ENCODE measurements at regions not wholly inside any gene's neighbourhood (a gene's known extent, or its start where the extent isn't known, plus 50 kb on each side); places are given as distances from the start of the nearest gene placed in this dataset.
"Not testable (repeated sequence)": the region's sequence is repeated elsewhere in the genome, so short reads cannot be mapped to it uniquely, and the experiment has no call there.

DNA sequence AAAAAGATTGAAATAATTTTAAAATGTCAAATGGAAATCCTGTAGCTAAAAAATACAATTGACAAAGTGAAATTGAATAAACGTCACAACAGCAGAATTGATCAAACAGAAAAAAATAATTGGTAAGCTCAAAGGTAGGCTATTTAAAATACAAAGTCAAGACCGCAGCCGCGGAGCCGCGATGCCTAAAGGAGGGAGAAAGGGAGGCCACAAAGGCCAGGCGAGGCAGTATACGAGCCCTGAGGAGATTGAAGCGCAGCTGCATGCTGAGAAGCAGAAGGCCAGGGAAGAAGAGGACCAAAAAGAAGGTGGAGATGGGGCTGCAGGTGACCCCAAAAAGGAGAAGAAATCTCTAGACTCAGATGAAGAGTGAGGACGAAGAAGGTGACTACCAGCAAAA is 1068.5 kb upstream of the COX7C start:
- no peak for DNase-seq (ENCODE audit: low read depth)

DNA sequence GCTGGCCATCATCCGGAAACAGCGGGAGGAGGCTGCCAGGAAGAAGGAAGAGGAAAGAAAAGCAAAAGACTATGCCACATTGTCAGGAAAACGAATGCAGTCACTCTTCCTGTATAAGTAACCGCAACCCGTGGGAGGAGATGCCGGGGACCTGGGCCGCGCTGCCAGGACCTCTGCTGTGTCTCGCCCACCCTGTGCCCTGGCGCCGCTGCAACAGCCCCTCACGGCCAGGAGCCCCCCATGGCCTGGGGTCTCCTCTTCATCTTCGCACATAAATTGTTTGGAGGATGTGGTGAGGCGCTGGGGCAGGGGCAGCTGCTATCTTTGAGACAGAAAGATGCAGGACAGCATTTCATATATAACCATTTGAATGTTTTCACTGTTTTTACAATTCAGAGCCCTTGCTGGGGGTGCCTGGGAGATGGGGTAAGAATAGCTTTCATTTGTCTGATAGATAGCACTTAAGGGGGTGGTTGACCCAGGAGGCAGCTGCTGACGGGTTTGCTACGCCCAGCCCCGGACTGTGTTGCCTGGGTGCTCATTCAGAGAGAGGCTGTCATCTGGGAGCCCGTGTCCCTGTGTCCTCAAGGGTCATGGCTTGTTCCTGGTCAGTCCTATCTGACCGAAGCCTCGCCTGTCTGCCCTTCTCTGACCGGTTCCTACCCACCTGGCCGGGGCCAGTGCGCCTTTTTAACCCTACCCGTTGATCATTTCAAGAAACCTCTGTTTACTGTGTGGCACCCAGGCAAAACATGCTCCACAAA is 1067.7 kb upstream of the COX7C start:
- no peak for DNase-seq (ENCODE audit: low read depth)

DNA sequence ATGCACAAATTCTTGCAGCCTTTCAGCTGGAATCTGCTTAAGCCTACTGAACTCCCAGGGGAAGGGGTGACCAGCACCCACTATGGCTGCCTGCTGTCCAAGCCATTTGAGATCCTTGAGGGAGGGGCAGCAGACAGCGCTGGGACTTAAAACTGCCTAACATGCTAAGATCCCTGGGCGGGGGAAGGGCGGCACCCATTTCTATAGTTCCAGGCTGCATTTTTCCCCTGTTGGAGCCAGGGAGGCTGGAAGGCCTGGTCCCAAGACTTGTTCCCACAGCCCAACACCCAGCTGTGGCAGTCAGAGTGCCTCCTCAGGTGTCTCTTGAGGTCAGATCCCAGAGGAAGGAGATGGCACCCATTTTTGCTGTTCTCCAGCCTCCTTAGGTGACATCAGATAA is 1061.3 kb upstream of the COX7C start:
- DNase-seq (ENCODE audit: low read depth), result no peak

DNA sequence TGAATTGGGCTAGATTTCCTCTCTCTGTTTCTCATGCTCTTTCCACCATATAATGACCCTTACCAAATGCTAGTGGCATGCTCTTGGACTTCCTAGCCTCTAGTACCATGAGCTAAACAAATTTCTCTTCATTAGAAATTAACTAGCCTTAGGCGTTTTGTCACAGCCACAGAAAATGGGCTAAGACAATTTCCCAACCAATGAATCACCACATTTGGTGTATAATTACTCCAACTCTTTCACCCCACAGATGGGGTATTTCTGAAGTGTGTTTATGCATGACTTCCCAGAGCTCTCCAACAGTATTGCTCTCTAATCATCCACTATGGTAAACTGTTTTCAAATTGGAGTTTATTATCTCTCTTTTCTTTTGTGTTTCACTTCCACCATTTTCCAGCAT is 1041.1 kb upstream of the COX7C start:
- DNase-seq (ENCODE audit: low read depth), result no peak

DNA sequence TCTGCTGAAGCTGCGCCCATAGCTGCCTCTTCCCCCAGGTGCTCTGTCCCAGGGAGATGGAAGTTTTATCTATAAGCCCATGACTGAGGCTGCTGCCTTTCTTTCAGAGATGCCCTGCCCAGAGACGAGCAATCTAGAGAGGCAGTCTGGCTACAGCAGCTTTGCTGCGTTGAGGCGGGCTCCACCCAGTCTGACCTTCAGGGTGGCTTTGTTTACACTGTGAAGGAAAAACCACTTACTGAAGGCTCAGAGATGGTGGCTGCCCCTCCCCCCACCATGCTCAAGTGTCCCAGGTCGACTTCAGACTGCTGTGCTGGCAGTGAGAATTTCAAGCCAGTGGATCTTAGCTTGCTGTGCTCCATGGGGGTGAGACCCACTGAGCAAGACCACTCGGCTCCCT is 1029.9 kb upstream of the COX7C start:
- not testable (repeated sequence) for DNase-seq (ENCODE audit: low read depth)

DNA sequence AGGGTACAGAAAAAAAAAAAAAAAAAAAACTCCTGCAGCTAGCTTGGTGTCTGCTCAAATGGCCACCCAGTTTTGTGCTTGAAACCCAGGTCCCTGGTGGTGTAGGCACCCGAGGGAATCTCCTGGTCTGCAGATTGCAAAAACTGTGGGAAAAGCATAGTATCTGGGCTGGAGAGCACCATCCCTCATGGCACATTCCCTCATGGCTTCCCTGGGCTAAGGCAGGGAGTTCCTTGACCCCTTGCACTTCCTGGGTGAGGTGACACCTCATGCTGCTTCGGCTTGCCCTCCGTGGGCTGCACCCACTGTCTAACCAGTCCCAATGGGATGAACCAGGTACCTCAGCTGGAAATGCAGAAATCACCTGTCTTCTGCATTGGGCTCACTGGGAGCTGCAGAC is 1029.5 kb upstream of the COX7C start:
- not testable (repeated sequence) for DNase-seq (ENCODE audit: low read depth)

DNA sequence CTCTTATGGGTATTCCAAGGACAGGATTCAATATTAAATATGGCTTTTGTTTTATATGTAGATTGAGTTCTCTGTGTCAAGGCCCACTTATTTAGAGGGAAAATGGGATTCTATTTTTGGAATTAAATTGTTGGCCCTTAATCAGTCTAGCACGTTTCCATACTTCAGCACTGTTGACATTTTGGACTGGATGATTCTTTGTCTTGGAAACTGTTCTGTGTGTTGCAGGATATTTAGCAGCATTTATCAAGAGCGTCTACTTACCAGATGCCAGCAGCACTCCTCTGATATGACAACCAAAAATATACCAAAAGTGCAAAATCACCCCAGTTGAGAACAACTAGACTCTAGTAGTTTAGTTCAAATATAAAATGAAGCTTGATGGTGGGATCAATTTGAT is 1027.0 kb upstream of the COX7C start:
- no peak for DNase-seq (ENCODE audit: low read depth)

DNA sequence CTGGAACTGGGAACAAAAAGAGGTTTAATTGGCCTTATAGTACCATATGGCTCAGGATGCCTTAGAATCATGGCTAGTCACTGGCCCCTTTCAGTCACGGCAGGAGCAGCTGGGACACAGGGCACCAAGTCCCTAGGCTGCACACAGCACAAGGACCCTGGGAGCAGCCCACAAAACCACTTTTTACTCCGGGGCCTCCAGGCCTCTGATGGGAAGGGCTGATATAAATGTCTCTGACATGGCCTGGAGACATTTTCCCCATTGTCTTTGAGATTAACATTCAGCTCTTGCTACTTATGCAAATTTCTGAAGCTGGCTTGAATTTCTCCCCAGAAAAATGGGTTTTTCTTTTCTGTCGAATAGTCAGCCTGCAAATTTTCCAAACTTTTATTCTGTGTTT is 1026.4 kb upstream of the COX7C start:
- DNase-seq (ENCODE audit: low read depth), result no peak

DNA sequence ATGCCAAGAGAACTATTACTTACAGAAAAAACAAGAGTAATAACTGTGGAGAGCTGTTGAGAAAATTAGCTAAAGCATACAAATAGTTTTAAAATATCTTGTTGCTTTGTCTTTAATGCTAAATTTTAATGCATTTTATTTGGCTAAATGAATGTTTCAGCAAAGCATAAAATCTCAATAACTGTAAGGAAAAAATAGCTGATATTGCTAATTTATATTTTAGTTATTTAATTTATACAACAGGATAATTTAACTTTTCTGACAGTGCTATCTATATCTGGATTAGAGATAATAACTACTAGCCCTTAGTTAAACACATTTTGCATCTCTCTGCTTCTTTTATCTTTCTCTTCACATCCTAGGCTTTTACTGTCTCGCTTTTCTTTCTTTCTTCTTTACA is 1014.9 kb upstream of the COX7C start:
- no peak for DNase-seq (ENCODE audit: low read depth)

DNA sequence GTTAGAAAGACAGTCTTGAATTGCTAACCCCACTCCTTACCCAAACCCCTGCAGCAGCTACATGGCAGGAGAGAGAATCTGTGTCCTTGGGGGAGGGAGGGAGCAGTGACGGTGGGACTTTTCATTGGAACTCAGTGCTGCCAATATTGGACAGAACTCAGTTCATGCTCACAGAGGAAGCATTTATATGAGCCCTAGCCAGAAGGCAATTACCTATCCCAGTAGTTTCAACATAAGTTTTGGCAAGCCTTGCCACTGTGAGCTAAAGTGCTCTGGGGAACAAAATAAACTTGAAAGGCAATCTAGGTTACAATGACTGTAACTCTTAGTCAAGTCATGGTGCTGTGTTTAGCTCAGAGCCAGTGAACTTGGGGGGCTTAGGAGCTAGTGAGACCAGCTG is 1013.4 kb upstream of the COX7C start:
- no peak for DNase-seq (ENCODE audit: low read depth)

DNA sequence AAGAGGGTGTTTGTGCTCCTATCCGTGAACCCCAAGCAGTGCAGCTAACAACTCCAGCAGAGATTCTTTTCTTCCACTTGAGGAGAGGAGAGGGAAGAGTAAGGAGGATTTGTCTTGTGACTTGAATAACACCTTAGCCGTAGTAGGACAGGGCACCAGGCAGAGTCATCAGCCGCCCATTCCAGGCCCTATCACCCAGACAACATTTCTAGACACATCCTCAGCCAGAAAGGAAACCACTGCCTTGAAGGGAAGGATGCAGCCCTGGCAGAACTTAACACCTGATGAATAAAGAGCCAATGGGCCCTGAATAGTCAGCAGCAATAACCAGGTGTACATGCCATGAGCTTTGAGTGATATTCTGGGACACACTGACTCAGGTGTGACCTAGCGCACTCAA is 1013.0 kb upstream of the COX7C start:
- DNase-seq (ENCODE audit: low read depth), result no peak

DNA sequence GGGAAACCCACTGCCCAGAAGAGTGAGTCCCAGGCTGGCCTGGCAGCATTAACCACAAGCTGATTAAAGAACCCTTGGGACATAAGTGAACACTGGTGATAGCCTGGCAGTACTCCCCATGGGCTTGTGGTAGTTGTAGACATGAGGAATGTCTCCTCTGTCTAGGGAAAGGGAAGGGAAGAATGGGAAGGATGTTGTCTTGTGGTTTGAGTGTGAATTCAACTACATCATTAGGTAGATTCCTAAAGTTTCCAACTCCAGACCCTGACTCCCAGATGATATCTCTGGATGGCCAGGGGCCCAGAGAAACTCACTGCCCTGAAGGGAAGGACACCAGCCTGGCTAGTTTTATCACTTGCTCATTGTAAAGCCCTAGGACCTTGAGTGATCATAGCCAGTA is 1012.4 kb upstream of the COX7C start:
- no peak for DNase-seq (ENCODE audit: low read depth)

DNA sequence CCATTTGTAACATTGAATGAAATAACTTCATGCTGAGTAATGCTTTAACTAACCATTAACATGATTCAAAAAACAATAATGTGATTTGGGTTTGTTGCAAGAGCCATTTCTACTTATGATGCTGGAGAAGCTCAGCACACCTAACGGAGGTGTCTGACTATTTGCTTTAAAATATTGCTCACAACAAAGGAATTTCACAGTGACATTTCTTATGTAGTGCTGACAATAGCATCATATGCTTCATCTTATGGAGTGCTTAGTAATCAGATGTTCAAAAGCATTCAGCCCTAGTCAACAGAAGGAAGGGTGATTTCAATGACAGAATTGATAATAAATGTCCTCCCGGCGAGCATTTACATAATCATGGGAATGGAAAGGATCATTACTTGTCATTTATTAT is 1003.3 kb upstream of the COX7C start:
- DNase-seq (ENCODE audit: low read depth), result no peak

DNA sequence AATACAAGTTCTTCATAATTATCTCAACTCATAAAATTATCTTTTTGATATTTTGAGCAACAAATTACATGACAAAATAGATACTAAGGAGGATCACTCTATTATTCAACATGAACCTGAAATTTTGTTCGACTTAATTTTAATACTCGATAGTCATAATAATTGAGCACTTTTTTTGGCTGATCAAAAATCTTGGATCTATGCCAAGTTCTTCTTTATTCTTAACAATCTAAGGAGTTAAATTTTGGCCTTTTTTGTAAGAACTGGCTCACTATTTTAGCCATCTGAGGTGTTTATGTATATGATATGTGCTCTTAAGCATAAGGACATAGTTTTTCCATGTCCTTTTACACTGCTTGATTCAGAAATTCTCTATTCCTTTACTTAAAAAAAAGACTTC is 996.1 kb upstream of the COX7C start:
- no peak for DNase-seq (ENCODE audit: low read depth)

DNA sequence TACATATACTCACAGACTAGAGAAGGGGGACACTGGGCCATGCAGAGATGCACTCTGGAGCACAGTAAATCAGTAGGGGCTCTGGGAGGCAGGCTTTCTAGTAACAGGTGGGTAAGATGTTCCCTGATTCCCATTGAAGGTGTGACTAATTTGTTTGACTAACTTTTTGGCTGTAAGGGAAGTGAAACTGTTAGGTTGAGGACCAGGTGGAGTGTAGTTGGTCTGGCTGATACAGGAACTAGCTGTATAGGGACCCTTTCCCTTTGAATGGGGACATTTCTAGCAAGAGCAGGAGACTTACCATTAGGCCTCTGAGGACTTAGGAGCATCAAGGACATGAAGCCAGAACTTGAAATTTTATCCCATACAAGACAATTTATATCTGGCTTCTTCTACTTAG is 989.6 kb upstream of the COX7C start:
- no peak for DNase-seq (ENCODE audit: low read depth)

DNA sequence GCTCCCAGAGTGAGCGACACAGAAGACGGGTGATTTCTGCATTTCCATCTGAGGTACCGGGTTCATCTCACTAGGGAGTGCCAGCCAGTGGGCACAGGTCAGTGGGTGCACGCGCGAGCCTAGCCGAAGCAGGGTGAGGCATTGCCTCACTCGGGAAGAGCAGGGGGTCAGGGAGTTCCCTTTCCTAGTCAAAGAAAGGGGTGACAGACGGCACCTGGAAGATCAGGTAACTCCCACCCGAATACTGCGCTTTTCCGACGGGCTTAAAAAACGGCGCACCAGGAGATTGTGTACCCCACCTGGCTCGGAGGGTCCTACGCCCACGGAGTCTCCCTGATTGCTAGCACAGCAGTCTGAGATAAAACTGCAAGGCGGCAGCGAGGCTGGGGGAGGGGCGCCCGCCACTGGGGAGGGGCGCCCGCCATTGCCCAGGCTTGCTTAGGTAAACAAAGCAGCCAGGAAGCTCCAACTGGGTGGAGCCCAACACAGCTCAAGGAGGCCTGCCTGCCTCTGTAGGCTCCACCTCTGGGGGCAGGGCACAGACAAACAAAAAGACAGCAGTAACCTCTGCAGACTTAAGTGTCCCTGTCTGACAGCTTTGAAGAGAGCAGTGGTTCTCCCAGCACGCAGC is 979.1 kb upstream of the COX7C start:
- DNase-seq (ENCODE audit: low read depth), result not testable (repeated sequence)

DNA sequence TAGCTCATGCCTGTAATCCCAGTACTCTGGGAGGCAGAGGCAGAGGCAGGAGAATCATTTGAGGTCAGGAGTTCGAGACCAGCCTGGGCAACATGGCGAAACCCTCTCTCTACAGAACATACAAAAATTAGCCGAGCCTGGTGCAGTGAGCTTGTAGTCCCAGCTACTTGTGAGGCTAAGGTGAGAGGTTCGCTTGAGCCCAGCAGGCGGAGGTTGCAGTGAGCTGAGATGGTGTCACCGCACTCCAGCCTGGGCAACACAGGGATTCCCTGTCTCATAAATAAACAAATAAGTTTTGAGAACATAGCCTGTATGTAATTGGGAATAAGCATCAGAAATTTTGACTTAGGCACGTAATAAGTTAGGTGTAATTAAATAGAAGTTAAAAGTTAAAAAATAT is 971.7 kb upstream of the COX7C start:
- DNase-seq (ENCODE audit: low read depth), result no peak

DNA sequence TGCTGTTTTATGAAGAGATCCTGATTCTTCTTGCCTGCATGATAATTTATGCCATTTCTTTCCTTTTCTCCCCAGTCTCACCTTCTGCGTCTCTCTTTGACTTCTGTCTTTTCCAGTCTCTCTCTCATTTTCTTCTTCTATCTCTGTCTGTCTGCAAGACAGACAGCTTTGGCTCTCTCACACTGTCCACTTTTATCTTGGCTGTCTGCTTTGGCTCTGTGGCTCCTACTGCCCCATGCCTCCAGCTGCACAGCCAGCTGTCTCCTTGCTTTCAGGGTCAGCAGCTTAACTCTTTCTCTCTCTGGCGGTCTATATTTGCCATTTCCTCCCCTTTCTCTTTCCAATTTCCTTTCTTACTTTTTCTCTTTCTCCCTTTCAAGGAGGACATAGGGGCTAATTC is 971.1 kb upstream of the COX7C start:
- DNase-seq (ENCODE audit: low read depth), result no peak

DNA sequence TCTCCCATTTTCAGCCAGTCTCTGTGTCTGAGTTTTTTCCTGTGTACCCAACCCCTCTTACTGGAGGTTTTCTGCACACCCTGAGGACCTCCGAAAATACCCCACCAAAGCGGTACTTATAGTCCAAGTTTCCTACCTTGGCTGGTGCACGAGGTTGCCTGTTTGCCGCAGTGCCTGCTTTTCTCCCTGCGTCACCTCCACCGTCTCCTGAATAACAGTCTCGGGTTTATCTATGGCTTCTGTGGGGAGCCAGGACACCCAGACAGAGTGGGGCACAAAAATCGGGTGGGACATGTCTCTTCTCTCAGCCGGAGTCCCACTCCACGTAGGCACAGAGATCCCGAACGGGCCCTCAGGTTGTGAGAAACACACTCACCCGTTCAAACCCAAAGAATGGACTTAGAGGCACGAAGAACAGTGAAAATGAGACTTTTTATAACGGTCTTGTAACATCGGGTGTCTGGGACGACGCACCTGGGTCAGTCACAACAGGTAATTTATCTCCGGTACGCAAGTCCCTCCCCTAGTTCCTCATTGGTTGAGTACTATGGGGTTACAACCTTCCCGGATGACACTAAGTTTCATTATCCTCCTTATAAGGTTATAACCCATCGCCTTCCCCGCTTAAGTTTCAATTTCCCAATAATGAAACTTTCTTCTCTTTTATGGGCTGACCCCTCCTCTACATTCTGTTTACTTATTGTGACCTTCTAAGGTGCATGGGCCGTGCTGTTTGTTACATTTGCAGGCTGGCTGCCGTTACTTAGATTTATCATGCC is 970.2 kb upstream of the COX7C start:
- no peak for DNase-seq (ENCODE audit: low read depth)

DNA sequence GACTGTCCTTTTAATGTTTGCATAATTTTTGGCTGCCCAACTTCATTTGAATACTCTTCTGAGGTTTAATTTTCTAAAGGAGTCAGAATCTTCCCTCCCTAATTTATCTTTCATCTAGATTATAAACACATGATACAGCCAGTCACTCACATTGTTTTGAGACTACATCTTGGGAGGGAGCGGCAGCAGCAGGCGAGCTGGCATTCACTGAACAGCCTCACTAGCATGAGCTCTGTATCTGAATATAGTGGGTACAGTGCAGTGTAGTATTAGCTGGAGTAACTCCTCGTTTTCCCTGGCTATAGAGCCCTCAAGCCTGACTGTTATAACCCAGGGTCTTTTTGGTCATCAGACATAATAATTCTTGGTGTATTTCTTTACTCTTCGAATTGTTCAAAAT is 969.2 kb upstream of the COX7C start:
- DNase-seq (ENCODE audit: low read depth), result no peak

DNA sequence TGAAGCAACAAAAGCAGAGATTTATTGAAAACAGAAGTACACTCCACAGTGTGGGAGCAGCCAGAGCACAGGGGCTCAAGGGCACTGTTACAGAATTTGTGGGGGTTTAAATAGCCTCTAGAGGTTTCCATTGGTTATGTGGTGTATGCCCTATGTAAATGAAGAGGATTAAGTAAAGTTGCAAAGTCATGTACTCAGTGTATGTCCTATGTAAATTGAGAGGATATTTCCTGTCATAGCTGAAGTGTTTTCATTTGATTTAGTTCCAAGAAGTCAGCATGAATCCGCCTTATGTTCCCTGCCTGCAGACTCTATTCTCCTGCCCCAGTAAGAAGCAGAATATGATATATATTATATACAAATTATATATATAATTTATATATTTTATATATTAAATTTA is 966.0 kb upstream of the COX7C start:
- DNase-seq (ENCODE audit: low read depth), result no peak

DNA sequence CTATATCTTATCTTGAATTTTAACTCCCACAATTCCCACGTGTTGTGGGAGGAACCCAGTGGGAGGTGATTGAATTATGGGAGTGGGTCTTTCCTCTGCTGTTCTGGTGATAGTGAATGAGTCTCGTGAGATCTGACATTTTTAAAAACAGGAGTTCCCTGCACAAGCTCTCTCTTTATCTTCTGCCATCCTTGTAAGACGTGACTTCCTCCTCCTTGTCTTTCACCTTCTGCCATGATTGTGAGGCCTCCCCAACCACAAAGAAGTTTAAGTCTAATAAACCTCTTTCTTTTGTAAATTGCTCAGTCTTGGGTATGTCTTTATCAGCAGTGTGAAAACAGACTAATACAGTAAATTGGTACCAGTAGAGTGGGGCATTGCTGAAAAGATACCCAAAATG is 963.6 kb upstream of the COX7C start:
- not testable (repeated sequence) for DNase-seq (ENCODE audit: low read depth)

DNA sequence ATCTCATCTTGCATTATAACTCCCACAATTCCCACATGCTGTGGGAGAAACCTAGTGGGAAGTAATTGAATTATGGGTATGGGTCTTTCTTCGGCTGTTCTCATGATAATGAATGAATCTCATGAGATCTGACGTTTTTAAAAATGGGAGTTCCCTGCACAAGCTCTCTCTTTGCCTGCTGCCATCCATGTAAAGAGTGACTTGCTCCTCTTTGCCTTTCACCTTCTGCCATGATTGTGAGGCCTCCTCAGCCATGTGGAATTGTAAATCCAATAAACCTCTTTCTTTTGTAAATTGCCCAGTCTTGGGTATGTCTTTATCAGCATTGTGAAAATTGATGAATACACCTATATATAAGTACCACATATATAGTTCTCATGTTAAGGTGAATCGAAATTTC is 961.7 kb upstream of the COX7C start:
- no peak for DNase-seq (ENCODE audit: low read depth)

All from non-pigmented ciliary epithelial cell (primary cell).